C4-2B (cell line): ENCODE measurements at regions not wholly inside any gene's neighbourhood (a gene's known extent, or its start where the extent isn't known, plus 50 kb on each side); places are given as distances from the start of the nearest gene placed in this dataset.

ENCODE experiments used
- ZFX ChIP-seq: fragments of 450-650 bp; IDR thresholded peaks from 2 replicates; pipeline ENCODE4 v1.6.1; 2017
- TF ChIP-seq, protein P1 (sequence below): fragments of 450-650 bp; conservative IDR thresholded peaks from 2 replicates; pipeline ENCODE4 v1.5.1; 2017; ENCODE audit warnings: mild to moderate bottlenecking

DNA sequence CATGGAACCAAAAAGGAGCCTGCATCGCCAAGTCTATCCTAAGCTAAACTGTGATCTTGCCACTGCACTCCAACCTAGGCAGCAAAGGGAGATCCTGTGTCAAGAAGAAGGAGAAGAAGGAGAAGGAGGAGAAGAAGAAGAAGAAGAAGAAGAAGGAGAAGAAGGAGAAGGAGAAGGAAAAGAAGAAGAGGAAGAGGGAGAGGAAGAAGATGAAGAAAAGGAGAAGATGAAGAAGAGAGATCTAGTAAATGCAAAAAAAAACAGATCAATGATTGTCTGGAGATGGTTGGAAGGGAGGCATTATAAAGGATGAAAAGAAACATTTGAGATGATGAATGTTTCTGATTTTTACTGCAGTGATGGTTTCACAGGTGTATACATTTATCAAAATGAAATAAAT, 1629.0 kb upstream of the PIK3C3 start:
- TF ChIP-seq, protein P1, sequence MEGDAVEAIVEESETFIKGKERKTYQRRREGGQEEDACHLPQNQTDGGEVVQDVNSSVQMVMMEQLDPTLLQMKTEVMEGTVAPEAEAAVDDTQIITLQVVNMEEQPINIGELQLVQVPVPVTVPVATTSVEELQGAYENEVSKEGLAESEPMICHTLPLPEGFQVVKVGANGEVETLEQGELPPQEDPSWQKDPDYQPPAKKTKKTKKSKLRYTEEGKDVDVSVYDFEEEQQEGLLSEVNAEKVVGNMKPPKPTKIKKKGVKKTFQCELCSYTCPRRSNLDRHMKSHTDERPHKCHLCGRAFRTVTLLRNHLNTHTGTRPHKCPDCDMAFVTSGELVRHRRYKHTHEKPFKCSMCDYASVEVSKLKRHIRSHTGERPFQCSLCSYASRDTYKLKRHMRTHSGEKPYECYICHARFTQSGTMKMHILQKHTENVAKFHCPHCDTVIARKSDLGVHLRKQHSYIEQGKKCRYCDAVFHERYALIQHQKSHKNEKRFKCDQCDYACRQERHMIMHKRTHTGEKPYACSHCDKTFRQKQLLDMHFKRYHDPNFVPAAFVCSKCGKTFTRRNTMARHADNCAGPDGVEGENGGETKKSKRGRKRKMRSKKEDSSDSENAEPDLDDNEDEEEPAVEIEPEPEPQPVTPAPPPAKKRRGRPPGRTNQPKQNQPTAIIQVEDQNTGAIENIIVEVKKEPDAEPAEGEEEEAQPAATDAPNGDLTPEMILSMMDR = no peak
- TF ChIP-seq ZFX = no peak
